ENCODE measurements at regions not wholly inside any gene's neighbourhood (a gene's known extent, or its start where the extent isn't known, plus 50 kb on each side); places are given as distances from the start of the nearest gene placed in this dataset.

DNA sequence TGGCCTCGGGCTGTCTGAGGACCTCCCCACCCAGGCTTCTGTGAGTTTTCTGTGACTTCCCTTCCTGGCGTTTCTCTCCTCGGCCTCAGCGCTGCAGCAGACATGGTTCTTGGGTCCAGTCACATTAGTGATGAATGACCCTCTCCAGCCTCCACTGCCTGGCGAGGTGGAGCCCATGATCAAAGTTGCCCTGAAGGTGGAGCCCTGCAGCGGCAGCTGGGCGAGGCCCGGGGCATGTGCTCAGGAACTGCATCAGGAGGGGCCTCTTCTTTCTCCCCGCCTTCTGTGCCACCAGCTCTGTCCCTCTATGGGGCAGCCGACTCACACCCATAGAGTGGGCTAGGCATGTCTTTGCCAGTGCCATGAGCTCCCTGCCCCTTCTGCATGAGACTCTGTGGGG is 1079.7 kb downstream of the TBC1D22A start:
- Histone ChIP-seq H3K4me1 (ENCODE audit: control insufficient read depth, insufficient read depth, low read length) (0 out of 2 replicates have a peak, but pooled peaks cover 2% of the 10 kb centered on the region), H3K9me3 (ENCODE audit: control insufficient read depth, insufficient read depth, low read depth, low read length) (no peaks in the 10 kb centered on the region), H3K36me3 (ENCODE audit: control insufficient read depth in 2 of 2, insufficient read depth in 1 of 2, low read length in 2 of 2) (no peaks in the 10 kb centered on the region), H3K27ac (ENCODE audit: extremely low read depth, low read depth, low read length) (no peak overlapping the region), H3K4me3 (ENCODE audit: low read depth, low read length) (no peak overlapping the region)
- TF ChIP-seq, protein P1, sequence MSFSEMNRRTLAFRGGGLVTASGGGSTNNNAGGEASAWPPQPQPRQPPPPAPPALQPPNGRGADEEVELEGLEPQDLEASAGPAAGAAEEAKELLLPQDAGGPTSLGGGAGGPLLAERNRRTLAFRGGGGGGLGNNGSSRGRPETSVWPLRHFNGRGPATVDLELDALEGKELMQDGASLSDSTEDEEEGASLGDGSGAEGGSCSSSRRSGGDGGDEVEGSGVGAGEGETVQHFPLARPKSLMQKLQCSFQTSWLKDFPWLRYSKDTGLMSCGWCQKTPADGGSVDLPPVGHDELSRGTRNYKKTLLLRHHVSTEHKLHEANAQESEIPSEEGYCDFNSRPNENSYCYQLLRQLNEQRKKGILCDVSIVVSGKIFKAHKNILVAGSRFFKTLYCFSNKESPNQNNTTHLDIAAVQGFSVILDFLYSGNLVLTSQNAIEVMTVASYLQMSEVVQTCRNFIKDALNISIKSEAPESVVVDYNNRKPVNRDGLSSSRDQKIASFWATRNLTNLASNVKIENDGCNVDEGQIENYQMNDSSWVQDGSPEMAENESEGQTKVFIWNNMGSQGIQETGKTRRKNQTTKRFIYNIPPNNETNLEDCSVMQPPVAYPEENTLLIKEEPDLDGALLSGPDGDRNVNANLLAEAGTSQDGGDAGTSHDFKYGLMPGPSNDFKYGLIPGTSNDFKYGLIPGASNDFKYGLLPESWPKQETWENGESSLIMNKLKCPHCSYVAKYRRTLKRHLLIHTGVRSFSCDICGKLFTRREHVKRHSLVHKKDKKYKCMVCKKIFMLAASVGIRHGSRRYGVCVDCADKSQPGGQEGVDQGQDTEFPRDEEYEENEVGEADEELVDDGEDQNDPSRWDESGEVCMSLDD (tag by site-specific recombination; IDR thresholded peaks at IDR 0.05) = no peak
- no peak for TF ChIP-seq ZNF19 (tag by site-specific recombination; IDR thresholded peaks at IDR 0.05; ENCODE audit: low read depth)
- TF ChIP-seq ZNF16 (tag by site-specific recombination; IDR thresholded peaks at IDR 0.05; ENCODE audit: low read depth) = no peak
- TF ChIP-seq, protein P2, sequence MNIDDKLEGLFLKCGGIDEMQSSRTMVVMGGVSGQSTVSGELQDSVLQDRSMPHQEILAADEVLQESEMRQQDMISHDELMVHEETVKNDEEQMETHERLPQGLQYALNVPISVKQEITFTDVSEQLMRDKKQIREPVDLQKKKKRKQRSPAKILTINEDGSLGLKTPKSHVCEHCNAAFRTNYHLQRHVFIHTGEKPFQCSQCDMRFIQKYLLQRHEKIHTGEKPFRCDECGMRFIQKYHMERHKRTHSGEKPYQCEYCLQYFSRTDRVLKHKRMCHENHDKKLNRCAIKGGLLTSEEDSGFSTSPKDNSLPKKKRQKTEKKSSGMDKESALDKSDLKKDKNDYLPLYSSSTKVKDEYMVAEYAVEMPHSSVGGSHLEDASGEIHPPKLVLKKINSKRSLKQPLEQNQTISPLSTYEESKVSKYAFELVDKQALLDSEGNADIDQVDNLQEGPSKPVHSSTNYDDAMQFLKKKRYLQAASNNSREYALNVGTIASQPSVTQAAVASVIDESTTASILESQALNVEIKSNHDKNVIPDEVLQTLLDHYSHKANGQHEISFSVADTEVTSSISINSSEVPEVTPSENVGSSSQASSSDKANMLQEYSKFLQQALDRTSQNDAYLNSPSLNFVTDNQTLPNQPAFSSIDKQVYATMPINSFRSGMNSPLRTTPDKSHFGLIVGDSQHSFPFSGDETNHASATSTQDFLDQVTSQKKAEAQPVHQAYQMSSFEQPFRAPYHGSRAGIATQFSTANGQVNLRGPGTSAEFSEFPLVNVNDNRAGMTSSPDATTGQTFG (tag by site-specific recombination; IDR thresholded peaks at IDR 0.05; ENCODE audit: borderline replicate concordance) = no peak
- TF ChIP-seq ZNF473 (tag by site-specific recombination; IDR thresholded peaks at IDR 0.05) = no peak
- TF ChIP-seq ZNF239 (tag by site-specific recombination; IDR thresholded peaks at IDR 0.05) = no peak
- TF ChIP-seq ZNF23 (tag by site-specific recombination; IDR thresholded peaks at IDR 0.05; ENCODE audit: borderline replicate concordance) = no peak
- TF ChIP-seq ZBTB20 (tag by site-specific recombination; IDR thresholded peaks at IDR 0.05) = no peak
- ChIA-PET POLR2A (no interaction called here), CTCF (no interaction called here)

DNA sequence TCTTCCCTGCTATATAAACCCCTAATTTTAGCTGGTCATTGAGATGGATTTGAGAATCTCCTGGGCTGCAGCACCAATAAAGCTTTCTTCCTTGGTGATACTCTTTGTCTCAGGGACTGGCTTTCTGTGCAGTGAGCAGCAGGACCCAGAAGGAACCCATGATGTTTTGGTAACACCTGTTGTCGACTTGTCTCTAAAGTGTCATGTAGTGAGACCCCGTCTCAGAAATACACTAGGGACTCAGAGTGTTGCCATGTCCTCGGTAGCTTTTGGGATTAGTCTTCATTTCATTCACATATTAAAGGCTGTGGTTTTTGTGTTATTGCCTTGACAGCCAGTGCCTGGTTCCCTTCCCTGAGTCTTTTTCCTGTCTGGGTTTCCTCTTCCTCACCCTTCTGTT is 1078.7 kb downstream of the TBC1D22A start:
- ChIA-PET CTCF (interaction anchor here (0.6 kb wide), 1 partner anchor 627 kb away, joined by 4 read pairs; no protein-coding TSS in a partner anchor), POLR2A (no interaction called here)
- Histone ChIP-seq H3K9me3 (ENCODE audit: control insufficient read depth, insufficient read depth, low read depth, low read length) (no peaks in the 10 kb centered on the region), H3K4me1 (ENCODE audit: control insufficient read depth, insufficient read depth, low read length) (0 out of 2 replicates have a peak, but pooled peaks cover 2% of the 10 kb centered on the region), H3K36me3 (ENCODE audit: control insufficient read depth in 2 of 2, insufficient read depth in 1 of 2, low read length in 2 of 2) (no peaks in the 10 kb centered on the region), H3K4me3 (ENCODE audit: low read depth, low read length) (no peak overlapping the region), H3K27ac (ENCODE audit: extremely low read depth, low read depth, low read length) (no peak overlapping the region)
- TF ChIP-seq ZNF747 (tag by site-specific recombination; IDR thresholded peaks at IDR 0.05) = no peak
- TF ChIP-seq ZNF530 (tag by site-specific recombination; IDR thresholded peaks at IDR 0.05; ENCODE audit: low read depth) = no peak

DNA sequence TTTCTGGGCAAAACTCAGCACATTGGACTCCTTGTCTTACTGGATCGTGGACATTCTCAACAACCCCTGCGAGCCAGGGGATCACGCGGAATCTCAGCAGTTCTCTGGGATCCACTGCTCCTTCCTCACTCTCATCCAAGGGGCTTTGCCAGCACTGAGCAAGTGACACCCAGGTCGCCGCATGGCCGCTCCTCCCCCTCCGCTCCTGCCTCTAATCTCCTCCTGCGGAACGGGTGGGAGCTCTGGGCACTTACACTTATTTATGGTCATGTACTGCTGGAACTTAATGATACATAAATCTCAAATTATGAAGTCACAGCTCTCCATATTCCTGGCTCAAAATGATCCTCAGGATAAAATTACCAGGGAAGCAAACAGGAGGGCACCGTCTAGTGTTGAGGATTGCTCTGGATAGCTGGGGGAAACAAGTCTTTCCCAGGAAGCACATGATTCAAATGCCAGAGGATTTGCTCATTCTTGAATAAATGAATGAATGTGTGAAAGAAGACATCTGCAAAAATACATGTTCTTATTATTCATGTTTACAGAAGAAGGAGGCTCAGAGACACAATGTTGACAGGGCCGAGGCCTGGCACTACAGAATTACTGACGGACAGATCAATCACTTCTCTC is 1077.3 kb downstream of the TBC1D22A start:
- H3K4me1 ChIP-seq (ENCODE audit: control insufficient read depth, insufficient read depth, low read length) = 0 out of 2 replicates have a peak, but pooled peaks cover 2% of the 10 kb centered on the region
- no peak overlapping the region for H3K27ac ChIP-seq (ENCODE audit: extremely low read depth, low read depth, low read length)
- no peaks in the 10 kb centered on the region for H3K36me3 ChIP-seq (ENCODE audit: control insufficient read depth in 2 of 2, insufficient read depth in 1 of 2, low read length in 2 of 2)
- no peak overlapping the region for H3K4me3 ChIP-seq (ENCODE audit: low read depth, low read length)
- no peaks in the 10 kb centered on the region for H3K9me3 ChIP-seq (ENCODE audit: control insufficient read depth, insufficient read depth, low read depth, low read length)
- CTCF ChIA-PET = no interaction called here
- POLR2A ChIA-PET = no interaction called here
- TF ChIP-seq ZNF133 (tag by site-specific recombination; IDR thresholded peaks at IDR 0.05) = no peak
- no peak for TF ChIP-seq ZNF76 (tag by site-specific recombination; IDR thresholded peaks at IDR 0.05; ENCODE audit: borderline replicate concordance, low read depth)
- TF ChIP-seq, protein P3, sequence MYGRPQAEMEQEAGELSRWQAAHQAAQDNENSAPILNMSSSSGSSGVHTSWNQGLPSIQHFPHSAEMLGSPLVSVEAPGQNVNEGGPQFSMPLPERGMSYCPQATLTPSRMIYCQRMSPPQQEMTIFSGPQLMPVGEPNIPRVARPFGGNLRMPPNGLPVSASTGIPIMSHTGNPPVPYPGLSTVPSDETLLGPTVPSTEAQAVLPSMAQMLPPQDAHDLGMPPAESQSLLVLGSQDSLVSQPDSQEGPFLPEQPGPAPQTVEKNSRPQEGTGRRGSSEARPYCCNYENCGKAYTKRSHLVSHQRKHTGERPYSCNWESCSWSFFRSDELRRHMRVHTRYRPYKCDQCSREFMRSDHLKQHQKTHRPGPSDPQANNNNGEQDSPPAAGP (tag by site-specific recombination; IDR thresholded peaks at IDR 0.05) = no peak
- no peak for TF ChIP-seq SP3 (tag by site-specific recombination; IDR thresholded peaks at IDR 0.05)
- TF ChIP-seq ZNF184 (tag by site-specific recombination; IDR thresholded peaks at IDR 0.05) = no peak
- TF ChIP-seq KLF8 (tag by site-specific recombination; IDR thresholded peaks at IDR 0.05) = no peak
- no peak for TF ChIP-seq ZNF433 (tag by site-specific recombination; IDR thresholded peaks at IDR 0.05; ENCODE audit: low read depth)
- TF ChIP-seq ZNF341 (tag by site-specific recombination; IDR thresholded peaks at IDR 0.05; ENCODE audit: low read depth) = no peak
- TF ChIP-seq OSR2 (tag by site-specific recombination; IDR thresholded peaks at IDR 0.05) = no peak
- TF ChIP-seq ZNF426 (tag by site-specific recombination; IDR thresholded peaks at IDR 0.05) = no peak
- no peak for TF ChIP-seq ZNF473 (tag by site-specific recombination; IDR thresholded peaks at IDR 0.05)
- no peak for TF ChIP-seq KLF1 (tag by site-specific recombination; IDR thresholded peaks at IDR 0.05)
- no peak for TF ChIP-seq ZFHX2 (tag by site-specific recombination; conservative IDR thresholded peaks at IDR 0.05)
- no peak for TF ChIP-seq ZNF211 (tag by site-specific recombination; IDR thresholded peaks at IDR 0.05; ENCODE audit: low read depth)
- no peak for TF ChIP-seq SP2 (tag by site-specific recombination; IDR thresholded peaks at IDR 0.05)
- no peak for TF ChIP-seq ZNF248 (tag by site-specific recombination; IDR thresholded peaks at IDR 0.05)
